HepG2 (cell line): ENCODE measurements at regions not wholly inside any gene's neighbourhood (a gene's known extent, or its start where the extent isn't known, plus 50 kb on each side); places are given as distances from the start of the nearest gene placed in this dataset.

Source experiments
- CREM ChIP-seq, 2 experiments: sonication (generic) in 1 of 2; formaldehyde crosslinking in 1 of 2; IDR thresholded peaks; 2 replicates each; pipeline versions ENCODE4 v1.4.0 to v1.6.1; 2016 to 2020; ENCODE audit warnings: antibody characterized with exemption in 1 of 2, mild to moderate bottlenecking in 1 of 2, missing genetic modification reagents in 1 of 2
- FOSL1 ChIP-seq: sonication (generic); formaldehyde crosslinking; IDR thresholded peaks from 2 replicates; pipeline ENCODE4 v1.9.0; 2021; ENCODE audit warnings: missing genetic modification reagents, borderline replicate concordance
- NR2C2 ChIP-seq: sonication (generic); formaldehyde crosslinking; IDR thresholded peaks from 2 replicates; pipeline ENCODE4 v1.4.0; 2020; ENCODE audit warnings: missing genetic modification reagents, mild to moderate bottlenecking, moderate library complexity, borderline replicate concordance
- POLR2A ChIP-seq, 2 experiments: IDR thresholded peaks; 2 replicates each; pipeline ENCODE4 v1.6.1; 2011; ENCODE audit warnings: low read depth in 2 of 2, low read length in 2 of 2, mild to moderate bottlenecking in 1 of 2, moderate library complexity in 1 of 2; ENCODE audit not compliant: insufficient read depth in 1 of 2
- POLR2AphosphoS5 ChIP-seq: IDR thresholded peaks from 2 replicates; pipeline ENCODE4 v1.6.1; 2012; ENCODE audit warnings: low read depth, low read length
- TF ChIP-seq, protein P1 (sequence below): sonication (generic); formaldehyde crosslinking; IDR thresholded peaks from 2 replicates; pipeline ENCODE4 v1.4.0; 2020; ENCODE audit warnings: missing genetic modification reagents
- TF ChIP-seq, protein P2 (sequence below): sonication (generic); formaldehyde crosslinking; IDR thresholded peaks from 2 replicates; pipeline ENCODE4 v1.4.0; 2020; ENCODE audit warnings: missing genetic modification reagents
- TF ChIP-seq, protein P3 (sequence below): sonication (generic); formaldehyde crosslinking; IDR thresholded peaks from 2 replicates; pipeline ENCODE4 v1.8.1; 2023; ENCODE audit warnings: mild to moderate bottlenecking, missing genetic modification reagents, borderline replicate concordance

GRCh38 chr2:157967856-157968255 lies 91.7 kb upstream of the ACVR1 start:
- TF ChIP-seq, protein P1, sequence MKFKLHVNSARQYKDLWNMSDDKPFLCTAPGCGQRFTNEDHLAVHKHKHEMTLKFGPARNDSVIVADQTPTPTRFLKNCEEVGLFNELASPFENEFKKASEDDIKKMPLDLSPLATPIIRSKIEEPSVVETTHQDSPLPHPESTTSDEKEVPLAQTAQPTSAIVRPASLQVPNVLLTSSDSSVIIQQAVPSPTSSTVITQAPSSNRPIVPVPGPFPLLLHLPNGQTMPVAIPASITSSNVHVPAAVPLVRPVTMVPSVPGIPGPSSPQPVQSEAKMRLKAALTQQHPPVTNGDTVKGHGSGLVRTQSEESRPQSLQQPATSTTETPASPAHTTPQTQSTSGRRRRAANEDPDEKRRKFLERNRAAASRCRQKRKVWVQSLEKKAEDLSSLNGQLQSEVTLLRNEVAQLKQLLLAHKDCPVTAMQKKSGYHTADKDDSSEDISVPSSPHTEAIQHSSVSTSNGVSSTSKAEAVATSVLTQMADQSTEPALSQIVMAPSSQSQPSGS (CRISPR knock-in tag): no peak
- TF ChIP-seq FOSL1 (CRISPR knock-in tag): no peak
- TF ChIP-seq POLR2A (IDR thresholded peaks at IDR 0.05; ENCODE audit: insufficient read depth in 1 of 2, low read depth in 2 of 2, low read length in 2 of 2): no peak
- no peak for TF ChIP-seq POLR2AphosphoS5
- no peak for TF ChIP-seq CREM (IDR thresholded peaks at IDR 0.05)
- no peak for TF ChIP-seq CREM (CRISPR knock-in tag; IDR thresholded peaks at IDR 0.05)
- TF ChIP-seq NR2C2 (CRISPR knock-in tag): no peak
- TF ChIP-seq, protein P2, sequence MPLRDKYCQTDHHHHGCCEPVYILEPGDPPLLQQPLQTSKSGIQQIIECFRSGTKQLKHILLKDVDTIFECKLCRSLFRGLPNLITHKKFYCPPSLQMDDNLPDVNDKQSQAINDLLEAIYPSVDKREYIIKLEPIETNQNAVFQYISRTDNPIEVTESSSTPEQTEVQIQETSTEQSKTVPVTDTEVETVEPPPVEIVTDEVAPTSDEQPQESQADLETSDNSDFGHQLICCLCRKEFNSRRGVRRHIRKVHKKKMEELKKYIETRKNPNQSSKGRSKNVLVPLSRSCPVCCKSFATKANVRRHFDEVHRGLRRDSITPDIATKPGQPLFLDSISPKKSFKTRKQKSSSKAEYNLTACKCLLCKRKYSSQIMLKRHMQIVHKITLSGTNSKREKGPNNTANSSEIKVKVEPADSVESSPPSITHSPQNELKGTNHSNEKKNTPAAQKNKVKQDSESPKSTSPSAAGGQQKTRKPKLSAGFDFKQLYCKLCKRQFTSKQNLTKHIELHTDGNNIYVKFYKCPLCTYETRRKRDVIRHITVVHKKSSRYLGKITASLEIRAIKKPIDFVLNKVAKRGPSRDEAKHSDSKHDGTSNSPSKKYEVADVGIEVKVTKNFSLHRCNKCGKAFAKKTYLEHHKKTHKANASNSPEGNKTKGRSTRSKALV (CRISPR knock-in tag): no peak
- TF ChIP-seq, protein P3, sequence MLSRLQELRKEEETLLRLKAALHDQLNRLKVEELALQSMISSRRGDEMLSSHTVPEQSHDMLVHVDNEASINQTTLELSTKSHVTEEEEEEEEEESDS (CRISPR knock-in tag): no peak
